Medulla oblongata (tissue), 1 donor: ENCODE measurements at regions not wholly inside any gene's neighbourhood (a gene's known extent, or its start where the extent isn't known, plus 50 kb on each side); places are given as distances from the start of the nearest gene placed in this dataset.
"Not testable (repeated sequence)": the region's sequence is repeated elsewhere in the genome, so short reads cannot be mapped to it uniquely, and the experiment has no call there.

Source experiments
- DNase-seq: peaks from one replicate; pipeline ENCODE4 v3.0.0-alpha.2; 2015; ENCODE audit errors: extremely low spot score

- no peak for DNase-seq
Measured at GRCh38 chr11:112310848-112311247, 50.2 kb upstream of the PLET1 start.

GRCh38 chr11:112315057-112315720 lies 54.5 kb upstream of the PLET1 start:
- DNase-seq, result no peak

GRCh38 chr11:112315861-112316739 lies 55.4 kb upstream of the PLET1 start:
- DNase-seq, result no peak

- DNase-seq, result no peak
Measured at GRCh38 chr11:112316971-112317370, 56.3 kb upstream of the PLET1 start.

- no peak for DNase-seq
Measured at GRCh38 chr11:112318184-112318591, 57.5 kb upstream of the PLET1 start.

GRCh38 chr11:112318661-112319060 lies 58.0 kb upstream of the PLET1 start:
- no peak for DNase-seq

- no peak for DNase-seq
Measured at GRCh38 chr11:112320668-112321067, 60.0 kb upstream of the PLET1 start.

GRCh38 chr11:112321501-112322172 lies 61.0 kb upstream of the PLET1 start:
- no peak for DNase-seq

GRCh38 chr11:112322173-112322790 lies 61.6 kb upstream of the PLET1 start:
- no peak for DNase-seq

GRCh38 chr11:112334381-112334780 lies 73.7 kb upstream of the PLET1 start:
- no peak for DNase-seq

- no peak for DNase-seq
Measured at GRCh38 chr11:112336356-112336886, 75.8 kb upstream of the PLET1 start.

GRCh38 chr11:112339566-112339965 lies 78.9 kb upstream of the PLET1 start:
- no peak for DNase-seq

- DNase-seq, result no peak
Measured at GRCh38 chr11:112343368-112344039, 82.8 kb upstream of the PLET1 start.

GRCh38 chr11:112344040-112344413 lies 83.4 kb upstream of the PLET1 start:
- no peak for DNase-seq

- no peak for DNase-seq
Measured at GRCh38 chr11:112345166-112345565, 84.5 kb upstream of the PLET1 start.

GRCh38 chr11:112345706-112346105 lies 85.0 kb upstream of the PLET1 start:
- no peak for DNase-seq

- no peak for DNase-seq
Measured at GRCh38 chr11:112346586-112346985, 85.9 kb upstream of the PLET1 start.

GRCh38 chr11:112348480-112349029 lies 87.9 kb upstream of the PLET1 start:
- no peak for DNase-seq

GRCh38 chr11:112351423-112351822 lies 90.8 kb upstream of the PLET1 start:
- DNase-seq, result not testable (repeated sequence)

- DNase-seq, result no peak
Measured at GRCh38 chr11:112352907-112353306, 92.2 kb upstream of the PLET1 start.

- DNase-seq, result no peak
Measured at GRCh38 chr11:112354364-112354763, 93.7 kb upstream of the PLET1 start.
